Testis (tissue), 2 donors: ENCODE measurements at regions not wholly inside any gene's neighbourhood (a gene's known extent, or its start where the extent isn't known, plus 50 kb on each side); places are given as distances from the start of the nearest gene placed in this dataset.

ENCODE experiments used
- CTCF ChIP-seq, 3 experiments: fragments of 450-650 bp in 2 of 3; fragments of 200-600 bp in 1 of 3; sonication (generic) in 1 of 3; IDR thresholded peaks; one replicate each; pipeline ENCODE4 v1.5.1; 2016 to 2019; ENCODE audit warnings: antibody characterized with exemption in 3 of 3, mild to moderate bottlenecking in 2 of 3, moderate library complexity in 1 of 3
- POLR2A ChIP-seq: fragments of 450-650 bp; IDR thresholded peaks from one replicate; pipeline ENCODE4 v1.6.1; 2017; ENCODE audit warnings: antibody characterized with exemption, mild to moderate bottlenecking, moderate library complexity

GRCh38 chr6:123715006-123715863 is 78.5 kb upstream of the TRDN start:
- TF ChIP-seq CTCF (IDR thresholded peaks at IDR 0.05) (peak; percentile 55 to 82 (median 64)), POLR2A (no peak)
